T-cell (primary cell): ENCODE measurements at regions not wholly inside any gene's neighbourhood (a gene's known extent, or its start where the extent isn't known, plus 50 kb on each side); places are given as distances from the start of the nearest gene placed in this dataset.
A peak's percentile ranks its signal among the peaks of the same experiment; 100 is the strongest.

Source experiments
- ATAC-seq, 4 experiments: fragments of 200-7000 bp in 3 of 4; fragments of 150-1000 bp in 1 of 4; cut with Tn5 transposase; replicated peaks in 1 of 4; 1 replicate in 3 of 4; 2 replicates in 1 of 4; pipeline ENCODE4 v1.10.0; 2021; ENCODE audit warnings: moderate library complexity in 3 of 4, mild to moderate bottlenecking in 2 of 4, moderate number of reproducible peaks in 1 of 4
- CTCF ChIA-PET, 2 donors: fragments of 300-600 bp; sonication (Branson Sonifier 250); formaldehyde crosslinking; loops; one replicate each; lab custom pipeline; 2022; ENCODE audit warnings: antibody characterized with exemption in 2 of 2; lab: Charles Lee
- POLR2A ChIA-PET, 2 donors: fragments of 300-600 bp; sonication (Branson Sonifier 250); formaldehyde crosslinking; loops; one replicate each; lab custom pipeline; 2022; ENCODE audit warnings: antibody characterized with exemption in 2 of 2; lab: Charles Lee
- DNase-seq, 35 experiments: peaks; one replicate each; pipeline versions ENCODE4 v3.0.0 to v3.0.0-alpha.2; 2013 to 2023
- H3K27ac ChIP-seq: one replicate; pipeline ENCODE4 v1.5.1; 2013; ENCODE audit warnings: low read length
- H3K27me3 ChIP-seq, 2 experiments: replicated peaks in 1 of 2; 1 replicate in 1 of 2; 2 replicates in 1 of 2; pipeline versions ENCODE4 v1.6.1 to v1.7.0; 2013; ENCODE audit warnings: low read length in 1 of 2, mixed read lengths in 1 of 2; ENCODE audit not compliant: control insufficient read depth in 2 of 2, insufficient read depth in 2 of 2; ENCODE audit errors: extremely low read depth in 1 of 2
- H3K36me3 ChIP-seq, 2 donors: 1 replicate in 1 of 2; 2 replicates in 1 of 2; pipeline versions ENCODE4 v1.6.1 to v1.7.0; 2013; ENCODE audit warnings: low read length in 1 of 2; ENCODE audit not compliant: control insufficient read depth in 2 of 2, insufficient read depth in 1 of 2; ENCODE audit errors: extremely low read depth in 1 of 2
- H3K4me1 ChIP-seq, 2 experiments: 1 replicate in 1 of 2; 2 replicates in 1 of 2; pipeline versions ENCODE4 v1.6.1 to v1.7.0; 2013; ENCODE audit warnings: low read length in 2 of 2, mixed read lengths in 1 of 2; ENCODE audit not compliant: insufficient read depth in 2 of 2, control insufficient read depth in 1 of 2; ENCODE audit errors: extremely low read depth in 1 of 2
- H3K4me3 ChIP-seq, 2 donors: 1 replicate in 1 of 2; 2 replicates in 1 of 2; pipeline versions ENCODE4 v1.5.1 to v1.7.0; 2013; ENCODE audit warnings: mild to moderate bottlenecking in 2 of 2, low read length in 1 of 2, moderate library complexity in 1 of 2; ENCODE audit not compliant: control insufficient read depth in 1 of 2; ENCODE audit errors: extremely low read depth in 1 of 2
- H3K9me3 ChIP-seq: 2 replicates; pipeline ENCODE4 v1.7.0; 2013
- H3K27ac Mint-ChIP-seq, 2 donors: one replicate each; pipeline ENCODE4 v1.8.0; 2020 to 2021; ENCODE audit warnings: mild to moderate bottlenecking in 2 of 2, mixed read lengths in 2 of 2
- H3K27me3 Mint-ChIP-seq, 2 donors: one replicate each; pipeline ENCODE4 v1.8.0; 2021 to 2022; ENCODE audit warnings: mixed read lengths in 2 of 2
- H3K36me3 Mint-ChIP-seq: one replicate; pipeline ENCODE4 v1.8.0; 2021; ENCODE audit warnings: mixed read lengths
- H3K4me1 Mint-ChIP-seq, 3 donors: one replicate each; pipeline ENCODE4 v1.8.0; 2020 to 2022; ENCODE audit warnings: mixed read lengths in 3 of 3, mild to moderate bottlenecking in 1 of 3
- H3K4me3 Mint-ChIP-seq, 3 donors: one replicate each; pipeline ENCODE4 v1.8.0; 2020 to 2022; ENCODE audit warnings: mild to moderate bottlenecking in 3 of 3, mixed read lengths in 3 of 3, moderate library complexity in 3 of 3
- H3K9me3 Mint-ChIP-seq, 3 donors: one replicate each; pipeline ENCODE4 v1.8.0; 2020 to 2022; ENCODE audit warnings: mixed read lengths in 3 of 3
- WGBS: methylation state at CpG from one replicate; pipeline ENCODE4 v1.1.5; 2013; ENCODE audit warnings: missing lambda C conversion rate; ENCODE audit not compliant: insufficient coverage; 5-methylcytosine and 5-hydroxymethylcytosine counted together

DNA sequence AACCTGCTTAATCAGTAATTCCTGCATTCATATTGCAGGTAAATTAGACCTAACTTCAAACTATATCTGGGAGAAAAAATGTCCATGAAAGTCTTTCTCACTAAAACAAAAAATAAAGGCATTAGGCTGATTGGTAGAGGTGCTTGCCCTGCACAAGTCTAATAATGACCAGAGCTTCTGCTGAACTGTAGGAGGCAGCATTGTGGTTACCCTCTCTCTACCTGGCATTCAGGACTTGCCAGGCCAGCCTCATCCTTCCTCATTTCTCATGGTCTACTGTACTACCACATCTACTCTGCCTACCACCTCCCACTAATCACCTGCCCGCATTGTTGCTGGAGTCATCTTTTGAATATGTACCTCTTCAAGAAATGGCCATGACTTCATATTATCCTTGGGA lies 60.8 kb upstream of the KRTAP11-1 start:
- H3K36me3 ChIP-seq = no peaks in the 10 kb centered on the region
- no peaks in the 10 kb centered on the region for H3K9me3 ChIP-seq
- ChIA-PET CTCF (no interaction called here), POLR2A (no interaction called here)
- no peak overlapping the region for H3K4me3 ChIP-seq
- peak in 1 of 35 experiments; percentile 7 for DNase-seq
- H3K27me3 ChIP-seq = no peaks in the 10 kb centered on the region
- H3K36me3 Mint-ChIP-seq = peaks cover 3% of the 10 kb centered on the region
- H3K27ac ChIP-seq = no peak overlapping the region
- peaks cover 0 to 5% (median 5%) of the 10 kb centered on the region in 3 donors for H3K9me3 Mint-ChIP-seq
- no peaks in the 10 kb centered on the region for H3K4me1 Mint-ChIP-seq
- ATAC-seq = no peak
- no peak overlapping the region for H3K27ac Mint-ChIP-seq
- WGBS = 100% methylated on average over 1 of the region's 1 CpG
- H3K4me3 Mint-ChIP-seq = no peak overlapping the region
- H3K27me3 Mint-ChIP-seq = peaks cover 0 to 3% of the 10 kb centered on the region in 2 donors
- H3K4me1 ChIP-seq = no peaks in the 10 kb centered on the region

DNA sequence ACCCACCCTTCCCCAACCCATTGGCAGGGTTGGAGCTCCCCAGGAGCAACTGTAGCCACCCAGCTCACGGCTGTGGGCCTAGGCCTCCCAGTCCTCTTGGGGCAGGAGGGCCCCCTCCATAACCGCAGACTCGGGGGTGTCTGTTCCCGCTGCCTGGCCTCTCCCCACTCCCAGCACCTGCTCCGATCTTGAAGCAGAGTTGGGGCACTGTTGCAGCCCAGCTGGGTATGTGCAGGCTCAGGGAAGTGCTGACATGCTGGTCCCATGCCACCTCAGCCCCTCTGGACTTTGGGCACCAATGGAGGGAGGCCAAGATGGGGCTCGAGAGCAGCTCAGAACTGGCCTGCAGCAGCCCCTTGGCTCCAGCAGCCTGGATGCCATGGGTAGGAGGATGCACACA lies 54.8 kb upstream of the KRTAP11-1 start:
- no peak for ATAC-seq
- Histone ChIP-seq H3K9me3 (no peaks in the 10 kb centered on the region), H3K27ac (no peak overlapping the region), H3K36me3 (no peaks in the 10 kb centered on the region), H3K4me1 (no peaks in the 10 kb centered on the region), H3K4me3 (no peak overlapping the region), H3K27me3 (no peaks in the 10 kb centered on the region)
- 90% methylated on average over 6 of the region's 6 CpGs for WGBS
- H3K27ac Mint-ChIP-seq = no peak overlapping the region
- peaks cover 3% of the 10 kb centered on the region for H3K36me3 Mint-ChIP-seq
- no peak for DNase-seq
- peaks cover 0 to 6% of the 10 kb centered on the region in 2 donors for H3K27me3 Mint-ChIP-seq
- H3K9me3 Mint-ChIP-seq = peaks cover 0 to 9% (median 8%) of the 10 kb centered on the region in 3 donors
- POLR2A ChIA-PET = no interaction called here
- H3K4me1 Mint-ChIP-seq = no peaks in the 10 kb centered on the region
- no peak overlapping the region for H3K4me3 Mint-ChIP-seq
- CTCF ChIA-PET = no interaction called here

DNA sequence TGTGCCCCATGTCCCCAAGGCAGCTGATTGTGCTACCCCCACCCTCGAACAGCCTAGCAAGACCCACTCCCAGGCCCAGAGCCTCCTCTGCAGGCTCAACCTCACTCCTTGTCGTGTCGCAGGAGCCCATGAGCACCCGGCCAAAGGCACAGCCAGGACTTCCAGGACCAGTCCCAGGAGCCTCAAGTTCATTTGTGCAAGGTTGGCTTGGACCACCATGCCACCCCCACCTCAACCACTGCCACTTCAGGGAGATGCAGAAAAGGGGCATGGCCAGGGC lies 54.4 kb upstream of the KRTAP11-1 start:
- ATAC-seq (no peak), DNase-seq (no peak)
- no peak overlapping the region for H3K4me3 ChIP-seq
- WGBS = 72% methylated on average over 4 of the region's 4 CpGs
- no peaks in the 10 kb centered on the region for H3K9me3 ChIP-seq
- H3K4me1 ChIP-seq = no peaks in the 10 kb centered on the region
- H3K27ac Mint-ChIP-seq = no peak overlapping the region
- no peaks in the 10 kb centered on the region for H3K36me3 ChIP-seq
- H3K4me1 Mint-ChIP-seq = no peaks in the 10 kb centered on the region
- no peak overlapping the region for H3K4me3 Mint-ChIP-seq
- no peak overlapping the region for H3K27ac ChIP-seq
- CTCF ChIA-PET = no interaction called here
- peaks cover 3% of the 10 kb centered on the region for H3K36me3 Mint-ChIP-seq
- POLR2A ChIA-PET = no interaction called here
- peaks cover 0 to 6% of the 10 kb centered on the region in 2 donors for H3K27me3 Mint-ChIP-seq
- no peaks in the 10 kb centered on the region for H3K27me3 ChIP-seq
- H3K9me3 Mint-ChIP-seq = peaks cover 0 to 9% (median 8%) of the 10 kb centered on the region in 3 donors

GRCh38 chr21:30935121-30935888 lies 53.9 kb upstream of the KRTAP11-1 start:
- H3K9me3 ChIP-seq = no peaks in the 10 kb centered on the region
- Mint-ChIP-seq H3K36me3 (peaks cover 3% of the 10 kb centered on the region), H3K4me3 (no peak overlapping the region), H3K27me3 (peaks cover 0 to 6% of the 10 kb centered on the region in 2 donors), H3K4me1 (no peaks in the 10 kb centered on the region), H3K9me3 (peaks cover 0 to 9% (median 8%) of the 10 kb centered on the region in 3 donors), H3K27ac (no peak overlapping the region)
- H3K4me3 ChIP-seq = no peak overlapping the region
- WGBS = 92% methylated on average over 15 of the region's 15 CpGs
- H3K36me3 ChIP-seq = no peaks in the 10 kb centered on the region
- ATAC-seq (no peak), DNase-seq (no peak)
- POLR2A ChIA-PET = no interaction called here
- CTCF ChIA-PET = no interaction called here
- H3K4me1 ChIP-seq = no peaks in the 10 kb centered on the region
- H3K27ac ChIP-seq = no peak overlapping the region
- H3K27me3 ChIP-seq = no peaks in the 10 kb centered on the region

DNA sequence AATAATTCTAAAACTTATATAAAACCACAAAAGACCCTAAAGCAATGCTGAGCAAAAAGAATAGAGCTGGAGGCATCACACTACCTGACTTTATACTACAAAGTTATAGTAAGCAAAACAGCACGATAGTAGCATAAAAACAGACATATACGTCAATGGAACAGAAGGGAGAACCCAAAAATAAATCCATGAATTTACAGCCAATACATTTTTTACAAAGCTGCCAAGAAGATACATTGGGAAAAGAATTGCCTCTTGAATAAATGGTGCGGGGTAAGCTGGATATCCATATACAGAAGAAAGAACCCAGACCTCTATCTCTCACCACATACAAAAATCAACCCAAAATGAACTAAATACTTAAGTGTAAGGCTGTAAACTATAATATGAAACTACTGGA lies 51.3 kb upstream of the KRTAP11-1 start:
- H3K36me3 ChIP-seq = no peaks in the 10 kb centered on the region
- ChIA-PET POLR2A (no interaction called here), CTCF (no interaction called here)
- ATAC-seq (no peak), DNase-seq (no peak)
- peaks cover 3% of the 10 kb centered on the region for H3K36me3 Mint-ChIP-seq
- H3K9me3 ChIP-seq = no peaks in the 10 kb centered on the region
- no peak overlapping the region for H3K27ac Mint-ChIP-seq
- no peak overlapping the region for H3K4me3 ChIP-seq
- no CpG with 5 or more reads among the region's 3 CpGs for whole genome bisulfite sequencing
- no peaks in the 10 kb centered on the region for H3K27me3 ChIP-seq
- H3K27ac ChIP-seq = no peak overlapping the region
- no peaks in the 10 kb centered on the region for H3K4me1 ChIP-seq
- no peaks in the 10 kb centered on the region for H3K4me1 Mint-ChIP-seq
- no peak overlapping the region for H3K4me3 Mint-ChIP-seq
- peaks cover 2 to 6% of the 10 kb centered on the region in 2 donors for H3K27me3 Mint-ChIP-seq
- H3K9me3 Mint-ChIP-seq = peaks cover 1 to 10% (median 7%) of the 10 kb centered on the region in 3 donors
